ENCODE measurements at regions not wholly inside any gene's neighbourhood (a gene's known extent, or its start where the extent isn't known, plus 50 kb on each side); places are given as distances from the start of the nearest gene placed in this dataset.

- no peak for TF ChIP-seq CTCF (IDR thresholded peaks at IDR 0.05)
- TF ChIP-seq POLR2A (IDR thresholded peaks at IDR 0.05), result no peak
Measured at GRCh38 chr6:146985111-146985510, 219.1 kb upstream of the STXBP5 start.

Measured in esophagus squamous epithelium (tissue), 4 donors.